ENCODE measurements at regions not wholly inside any gene's neighbourhood (a gene's known extent, or its start where the extent isn't known, plus 50 kb on each side); places are given as distances from the start of the nearest gene placed in this dataset.

DNA sequence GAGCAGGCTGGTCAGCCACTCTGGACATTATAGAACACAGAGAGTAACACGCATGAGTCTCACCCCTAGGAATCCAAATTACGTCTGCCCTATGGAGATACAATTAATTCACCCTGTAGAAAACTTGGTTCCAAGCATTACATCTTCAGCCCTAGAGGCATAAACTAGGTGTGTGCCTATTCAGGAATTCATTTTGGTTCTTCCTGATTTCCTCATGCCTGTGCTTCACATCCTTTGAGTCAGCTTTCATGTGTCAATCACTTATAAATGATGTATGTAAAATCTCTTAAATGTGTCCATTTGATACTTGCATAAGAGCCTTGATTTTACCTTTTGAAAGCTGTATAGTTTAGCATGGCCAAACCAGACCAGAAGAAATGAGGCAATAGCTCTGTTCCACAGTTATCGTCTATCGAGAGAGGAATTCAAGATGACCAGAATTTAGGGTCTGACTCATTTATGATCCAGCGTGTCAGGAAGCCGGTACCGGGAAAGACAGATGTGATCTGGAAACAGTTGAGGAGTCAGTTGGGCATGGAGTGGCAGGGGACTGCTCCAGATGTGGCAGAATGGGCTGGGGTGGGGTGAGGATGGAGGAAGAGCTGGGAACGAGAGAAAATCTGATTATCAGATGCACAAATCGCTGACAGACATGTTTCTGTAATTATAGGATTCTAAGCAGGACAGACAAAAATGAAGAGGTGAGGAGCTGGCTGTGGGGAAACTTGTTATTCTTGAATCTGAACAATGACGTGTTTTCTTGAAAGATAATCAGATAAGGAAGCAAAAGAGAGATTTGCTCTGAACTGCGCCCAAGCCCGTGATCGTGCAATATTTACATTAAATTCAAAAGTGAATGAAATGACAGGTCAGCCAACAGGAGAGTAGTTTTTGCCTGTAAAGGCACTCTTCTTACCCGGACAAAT lies 76.7 kb downstream of the C16orf95 start:
- no peaks in the 10 kb centered on the region for H3K9me3 Mint-ChIP-seq
- no peaks in the 10 kb centered on the region for H3K36me3 Mint-ChIP-seq
- ATAC-seq (no peak), DNase-seq (no peak)
- H3K27ac Mint-ChIP-seq = no peak overlapping the region
- peaks cover 9 to 33% (median 21%) of the 10 kb centered on the region in 5 donors for H3K27me3 Mint-ChIP-seq
- H3K4me1 Mint-ChIP-seq = peaks cover 10 to 18% (median 14%) of the 10 kb centered on the region in 4 donors
- POLR2A ChIA-PET = no interaction called here
- no peak overlapping the region for H3K4me3 Mint-ChIP-seq

GRCh38 chr16:87241137-87241771 lies 75.9 kb downstream of the C16orf95 start:
- DNase-seq = no peak
- H3K27me3 Mint-ChIP-seq = peaks cover 7 to 25% (median 16%) of the 10 kb centered on the region in 5 donors
- H3K27ac Mint-ChIP-seq = no peak overlapping the region
- H3K4me3 Mint-ChIP-seq = no peak overlapping the region
- POLR2A ChIA-PET = no interaction called here
- no peak for ATAC-seq
- H3K9me3 Mint-ChIP-seq = no peaks in the 10 kb centered on the region
- H3K36me3 Mint-ChIP-seq = no peaks in the 10 kb centered on the region
- peaks cover 4 to 11% (median 7%) of the 10 kb centered on the region in 4 donors for H3K4me1 Mint-ChIP-seq

DNA sequence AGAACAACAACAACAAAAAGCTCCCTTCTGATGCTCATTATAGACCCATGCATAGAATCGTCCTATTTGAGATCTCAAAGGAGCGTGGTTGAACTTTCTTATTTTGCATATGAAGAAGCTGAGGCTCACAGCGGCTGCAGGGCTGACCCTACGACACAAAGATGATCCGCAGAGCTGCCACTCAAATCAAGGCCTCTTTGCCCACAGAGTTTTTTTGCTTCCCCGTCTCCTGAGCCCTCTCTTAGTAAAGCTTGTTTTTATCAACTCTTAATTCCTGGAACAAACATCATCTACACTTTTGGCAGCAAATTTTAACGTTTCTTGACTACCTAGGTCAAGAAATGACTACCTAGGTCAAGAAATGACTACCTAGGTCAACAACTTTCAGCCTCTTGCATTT lies 73.7 kb downstream of the C16orf95 start:
- no peak overlapping the region for H3K27ac Mint-ChIP-seq
- peaks cover 0 to 5% (median 0%) of the 10 kb centered on the region in 3 donors for H3K36me3 Mint-ChIP-seq
- no peak for DNase-seq
- POLR2A ChIA-PET = no interaction called here
- ATAC-seq = no peak
- peaks cover 0 to under 1% (median 0%) of the 10 kb centered on the region in 4 donors for H3K4me1 Mint-ChIP-seq
- H3K9me3 Mint-ChIP-seq = no peaks in the 10 kb centered on the region
- no peak overlapping the region for H3K4me3 Mint-ChIP-seq
- peaks cover under 1 to 11% (median 5%) of the 10 kb centered on the region in 5 donors for H3K27me3 Mint-ChIP-seq

DNA sequence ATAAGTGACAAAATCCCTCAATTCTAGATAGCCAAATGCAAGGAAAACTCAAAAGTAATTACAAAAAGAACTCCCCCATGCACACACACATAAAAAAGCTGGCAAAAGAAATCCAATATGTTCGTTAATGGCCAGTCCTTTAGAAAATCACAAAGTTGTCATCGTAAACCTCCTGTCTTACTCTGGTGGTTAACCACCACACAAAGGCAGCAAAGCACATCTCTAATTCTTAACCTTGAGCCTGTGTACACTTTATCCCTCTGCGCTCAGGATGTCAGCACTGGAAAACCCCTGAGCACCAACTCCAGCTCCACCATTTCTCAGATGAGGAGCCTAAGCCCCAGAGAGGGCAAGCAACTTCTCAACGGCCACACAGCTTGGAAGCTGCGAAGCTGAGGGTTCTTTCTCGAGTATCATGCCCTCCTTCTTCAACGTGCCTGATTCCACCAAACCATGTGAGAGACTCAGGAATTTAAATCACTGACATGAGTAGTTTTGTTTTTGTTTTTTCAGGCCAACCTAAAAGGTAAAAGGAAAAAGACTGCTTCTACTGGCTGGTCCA lies 72.5 kb downstream of the C16orf95 start:
- Mint-ChIP-seq H3K9me3 (no peaks in the 10 kb centered on the region), H3K4me3 (no peak overlapping the region)
- POLR2A ChIA-PET = no interaction called here

GRCh38 chr16:87245511-87245910 lies 71.7 kb downstream of the C16orf95 start:
- no peak overlapping the region for H3K27ac Mint-ChIP-seq
- no peak for ATAC-seq
- POLR2A ChIA-PET = no interaction called here
- peaks cover 0 to 5% (median 0%) of the 10 kb centered on the region in 3 donors for H3K36me3 Mint-ChIP-seq
- peaks cover 0 to 2% (median 0%) of the 10 kb centered on the region in 4 donors for H3K4me1 Mint-ChIP-seq
- H3K9me3 Mint-ChIP-seq = no peaks in the 10 kb centered on the region
- DNase-seq = no peak
- peaks cover 0 to 6% (median 5%) of the 10 kb centered on the region in 5 donors for H3K27me3 Mint-ChIP-seq
- H3K4me3 Mint-ChIP-seq = no peak overlapping the region

More for the DNA sequence above, 72.5 kb downstream of the C16orf95 start:
- H3K4me1 Mint-ChIP-seq = peaks cover 0 to 2% (median 0%) of the 10 kb centered on the region in 4 donors
- peaks cover 0 to 11% (median 6%) of the 10 kb centered on the region in 5 donors for H3K27me3 Mint-ChIP-seq
- H3K27ac Mint-ChIP-seq = no peak overlapping the region
- H3K36me3 Mint-ChIP-seq = peaks cover 0 to 5% (median 0%) of the 10 kb centered on the region in 3 donors
- ATAC-seq (no peak), DNase-seq (no peak)

- H3K36me3 Mint-ChIP-seq = peaks cover 0 to 5% (median 0%) of the 10 kb centered on the region in 3 donors
- no peak overlapping the region for H3K4me3 Mint-ChIP-seq
- H3K27ac Mint-ChIP-seq = no peak overlapping the region
- H3K4me1 Mint-ChIP-seq = peaks cover 0 to 2% (median 0%) of the 10 kb centered on the region in 4 donors
- ATAC-seq = no peak
- POLR2A ChIA-PET = no interaction called here
- no peak for DNase-seq
- H3K9me3 Mint-ChIP-seq = no peaks in the 10 kb centered on the region
- peaks cover 0 to 6% (median 0%) of the 10 kb centered on the region in 5 donors for H3K27me3 Mint-ChIP-seq
Measured at GRCh38 chr16:87246269-87247065, 70.7 kb downstream of the C16orf95 start.

GRCh38 chr16:87248714-87249113 lies 68.5 kb downstream of the C16orf95 start:
- Mint-ChIP-seq H3K9me3 (no peaks in the 10 kb centered on the region), H3K4me3 (no peak overlapping the region), H3K36me3 (peaks cover 0 to 5% (median 0%) of the 10 kb centered on the region in 3 donors), H3K27ac (no peak overlapping the region), H3K4me1 (peaks cover 0 to 2% (median 0%) of the 10 kb centered on the region in 4 donors), H3K27me3 (peaks cover 0 to 6% (median 0%) of the 10 kb centered on the region in 5 donors)
- DNase-seq (no peak), ATAC-seq (no peak)
- POLR2A ChIA-PET = no interaction called here

- DNase-seq (no peak), ATAC-seq (no peak)
- H3K36me3 Mint-ChIP-seq = peaks cover 0 to 5% (median 2%) of the 10 kb centered on the region in 3 donors
- H3K4me3 Mint-ChIP-seq = no peak overlapping the region
- no peak overlapping the region for H3K27ac Mint-ChIP-seq
- POLR2A ChIA-PET = no interaction called here
- H3K9me3 Mint-ChIP-seq = no peaks in the 10 kb centered on the region
- peaks cover 0 to 6% (median 0%) of the 10 kb centered on the region in 5 donors for H3K27me3 Mint-ChIP-seq
- H3K4me1 Mint-ChIP-seq = peaks cover 0 to 2% (median 0%) of the 10 kb centered on the region in 4 donors
Measured at GRCh38 chr16:87249425-87249824, 67.8 kb downstream of the C16orf95 start.

DNA sequence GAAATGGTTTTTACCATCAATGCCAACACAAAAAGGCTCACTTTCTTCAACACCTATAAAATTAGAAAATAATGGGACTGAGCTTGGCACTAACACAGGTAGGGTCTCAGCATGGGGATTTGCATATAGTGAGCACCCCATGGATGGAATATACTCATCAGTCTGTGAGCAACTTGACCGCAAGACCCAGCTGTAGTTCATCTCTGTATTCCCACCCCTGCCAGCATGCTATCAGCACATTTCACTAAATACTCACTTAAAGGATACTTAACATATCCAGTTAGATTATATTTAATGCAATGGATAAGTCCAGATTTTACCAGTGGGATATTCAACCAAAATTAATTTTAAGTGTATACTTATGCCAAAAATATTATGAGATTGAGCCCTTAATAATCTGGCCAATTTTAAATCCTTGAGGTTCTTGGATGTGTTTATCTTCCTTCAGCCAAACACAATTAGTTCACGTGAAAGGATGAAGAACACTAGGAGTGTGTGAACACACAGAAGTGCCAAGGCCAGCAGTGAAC lies 66.7 kb downstream of the C16orf95 start:
- DNase-seq (no peak), ATAC-seq (no peak)
- Mint-ChIP-seq H3K4me1 (peaks cover 0 to 2% (median 0%) of the 10 kb centered on the region in 4 donors), H3K27ac (no peak overlapping the region), H3K27me3 (peaks cover 0 to 6% (median 0%) of the 10 kb centered on the region in 5 donors), H3K36me3 (peaks cover 0 to 5% (median 2%) of the 10 kb centered on the region in 3 donors), H3K9me3 (no peaks in the 10 kb centered on the region), H3K4me3 (no peak overlapping the region)
- POLR2A ChIA-PET = no interaction called here

GRCh38 chr16:87252269-87252970 lies 64.8 kb downstream of the C16orf95 start:
- ATAC-seq = no peak
- Mint-ChIP-seq H3K4me3 (no peak overlapping the region), H3K36me3 (peaks cover 0 to 2% (median 0%) of the 10 kb centered on the region in 3 donors), H3K27me3 (peaks cover 0 to 2% (median 0%) of the 10 kb centered on the region in 5 donors), H3K4me1 (peaks cover 0 to 2% (median 0%) of the 10 kb centered on the region in 4 donors), H3K9me3 (no peaks in the 10 kb centered on the region), H3K27ac (no peak overlapping the region)
- no peak for DNase-seq
- POLR2A ChIA-PET = no interaction called here
